ENCODE measurements at regions not wholly inside any gene's neighbourhood (a gene's known extent, or its start where the extent isn't known, plus 50 kb on each side); places are given as distances from the start of the nearest gene placed in this dataset.
"Not testable (repeated sequence)": the region's sequence is repeated elsewhere in the genome, so short reads cannot be mapped to it uniquely, and the experiment has no call there.

- intact Hi-C loops (cut with DNase I), result no loop called here
- WGBS, 2 donors, result 13 to 27% methylated on average over 1 of the region's 1 CpG
- no peaks in the 10 kb centered on the region for H3K36me3 ChIP-seq (replicated peaks in 1 of 2; ENCODE audit: insufficient read depth in 1 of 2, low read depth in 2 of 2)
- H3K9me3 ChIP-seq, result no peaks in the 10 kb centered on the region
- no peak overlapping the region for H3K4me3 ChIP-seq
- ATAC-seq, result no peak
- DNase-seq, result no peak
- no peaks in the 10 kb centered on the region for H3K4me1 ChIP-seq
- TF ChIP-seq CTCF (IDR thresholded peaks at IDR 0.05) (no peak), POLR2A (IDR thresholded peaks at IDR 0.05) (no peak)
- H3K27me3 ChIP-seq, result no peaks in the 10 kb centered on the region
- H3K27ac ChIP-seq, result no peak overlapping the region
Observed at GRCh38 chr10:52400562-52400961, 86.5 kb downstream of the DKK1 start.

- DNase-seq; H3K27me3 ChIP-seq; H3K9me3 ChIP-seq; ATAC-seq; H3K27ac ChIP-seq; H3K4me1 ChIP-seq; H3K4me3 ChIP-seq; H3K36me3 ChIP-seq (replicated peaks in 1 of 2; ENCODE audit: insufficient read depth in 1 of 2, low read depth in 2 of 2); intact Hi-C loops (cut with DNase I): not testable (repeated sequence)
- WGBS, 2 donors, result 68 to 78% methylated on average over 3 of the region's 3 CpGs
Observed at GRCh38 chr10:52403801-52404200, 89.7 kb downstream of the DKK1 start.

- TF ChIP-seq CTCF (IDR thresholded peaks at IDR 0.05), result no peak
- TF ChIP-seq POLR2A (IDR thresholded peaks at IDR 0.05), result no peak
- no peak overlapping the region for H3K4me3 ChIP-seq
- no peak overlapping the region for H3K27ac ChIP-seq
- no peaks in the 10 kb centered on the region for H3K9me3 ChIP-seq
- H3K36me3 ChIP-seq (replicated peaks in 1 of 2; ENCODE audit: insufficient read depth in 1 of 2, low read depth in 2 of 2), result no peaks in the 10 kb centered on the region
- 65 to 81% methylated on average over 2 of the region's 2 CpGs for WGBS, 2 donors
- intact Hi-C loops (cut with DNase I), result no loop called here
- DNase-seq (no peak), ATAC-seq (no peak)
- H3K27me3 ChIP-seq, result no peaks in the 10 kb centered on the region
- H3K4me1 ChIP-seq, result no peaks in the 10 kb centered on the region
Observed at GRCh38 chr10:52409195-52409594, 95.1 kb downstream of the DKK1 start.

- Histone ChIP-seq H3K36me3 (replicated peaks in 1 of 2; ENCODE audit: insufficient read depth in 1 of 2, low read depth in 2 of 2) (no peaks in the 10 kb centered on the region), H3K27ac (no peak overlapping the region), H3K4me3 (no peak overlapping the region), H3K27me3 (no peaks in the 10 kb centered on the region), H3K4me1 (no peaks in the 10 kb centered on the region), H3K9me3 (no peaks in the 10 kb centered on the region)
- no peak for TF ChIP-seq CTCF (IDR thresholded peaks at IDR 0.05)
- TF ChIP-seq POLR2A (IDR thresholded peaks at IDR 0.05), result no peak
- DNase-seq (no peak), ATAC-seq (no peak)
- 75 to 81% methylated on average over 2 of the region's 2 CpGs for WGBS, 2 donors
- intact Hi-C loops (cut with DNase I), result no loop called here
Observed at GRCh38 chr10:52409928-52410327, 95.8 kb downstream of the DKK1 start.

GRCh38 chr10:52410916-52411315, 96.8 kb downstream of the DKK1 start:
- Histone ChIP-seq H3K36me3 (replicated peaks in 1 of 2; ENCODE audit: insufficient read depth in 1 of 2, low read depth in 2 of 2) (no peaks in the 10 kb centered on the region), H3K4me1 (peaks cover under 1% of the 10 kb centered on the region), H3K9me3 (no peaks in the 10 kb centered on the region), H3K27me3 (no peaks in the 10 kb centered on the region), H3K27ac (no peak overlapping the region), H3K4me3 (no peak overlapping the region)
- no peak for DNase-seq
- ATAC-seq, result no peak
- TF ChIP-seq POLR2A (IDR thresholded peaks at IDR 0.05) (no peak), CTCF (IDR thresholded peaks at IDR 0.05) (no peak)
- intact Hi-C loops (cut with DNase I), result no loop called here
- 54 to 90% methylated on average over 20 to 21 of the region's 21 CpGs for WGBS, 2 donors
